HCT116 (cell line): ENCODE measurements at regions not wholly inside any gene's neighbourhood (a gene's known extent, or its start where the extent isn't known, plus 50 kb on each side); places are given as distances from the start of the nearest gene placed in this dataset.

ENCODE experiments used
- ELF1 ChIP-seq: IDR thresholded peaks from 2 replicates; pipeline ENCODE4 v1.6.1; 2012; ENCODE audit warnings: low read depth, borderline replicate concordance
- EZH2 ChIP-seq: fragments of 200-600 bp; sonication (generic); IDR thresholded peaks from 2 replicates; pipeline ENCODE4 v1.6.1; 2017; ENCODE audit warnings: antibody characterized with exemption, mixed run types
- EZH2phosphoT487 ChIP-seq: fragments of 200-600 bp; IDR thresholded peaks from 2 replicates; pipeline ENCODE4 v1.6.1; 2018; ENCODE audit warnings: antibody characterized with exemption, borderline replicate concordance
- POLR2AphosphoS5 ChIP-seq: IDR thresholded peaks from 2 replicates; pipeline ENCODE4 v1.6.1; 2011; ENCODE audit warnings: mild to moderate bottlenecking, low read depth, low read length, moderate library complexity
- SP1 ChIP-seq: IDR thresholded peaks from 2 replicates; pipeline ENCODE4 v1.6.1; 2012; ENCODE audit warnings: low read depth
- TCF7L2 ChIP-seq: IDR thresholded peaks from 2 replicates; pipeline ENCODE4 v1.7.0; 2011; ENCODE audit warnings: borderline replicate concordance, inconsistent platforms; ENCODE audit not compliant: insufficient read depth, insufficient read length; ENCODE audit errors: extremely low read depth
- ZFX ChIP-seq: fragments of 450-650 bp; IDR thresholded peaks from 2 replicates; pipeline ENCODE4 v1.6.1; 2017
- TF ChIP-seq, protein P1 (sequence below), 3 experiments: fragments of 200-600 bp in 1 of 3; sonication (generic) in 1 of 3; IDR thresholded peaks in 2 of 3; conservative IDR thresholded peaks in 1 of 3; 2 replicates each; pipeline ENCODE4 v1.5.1; 2012 to 2017; ENCODE audit warnings: low read depth in 2 of 3, low read length in 2 of 3, antibody characterized with exemption in 1 of 3, borderline replicate concordance in 1 of 3, control low read depth in 1 of 3, mild to moderate bottlenecking in 1 of 3, mixed read lengths in 1 of 3, mixed run types in 1 of 3, moderate library complexity in 1 of 3; ENCODE audit not compliant: insufficient read depth in 1 of 3
- TF ChIP-seq, protein P2 (sequence below): IDR thresholded peaks from 2 replicates; pipeline ENCODE4 v1.6.1; 2012

- TF ChIP-seq EZH2phosphoT487 (no peak), TCF7L2 (no peak), ELF1 (no peak), POLR2AphosphoS5 (no peak), EZH2 (no peak), ZFX (no peak), SP1 (no peak)
- TF ChIP-seq, protein P1, sequence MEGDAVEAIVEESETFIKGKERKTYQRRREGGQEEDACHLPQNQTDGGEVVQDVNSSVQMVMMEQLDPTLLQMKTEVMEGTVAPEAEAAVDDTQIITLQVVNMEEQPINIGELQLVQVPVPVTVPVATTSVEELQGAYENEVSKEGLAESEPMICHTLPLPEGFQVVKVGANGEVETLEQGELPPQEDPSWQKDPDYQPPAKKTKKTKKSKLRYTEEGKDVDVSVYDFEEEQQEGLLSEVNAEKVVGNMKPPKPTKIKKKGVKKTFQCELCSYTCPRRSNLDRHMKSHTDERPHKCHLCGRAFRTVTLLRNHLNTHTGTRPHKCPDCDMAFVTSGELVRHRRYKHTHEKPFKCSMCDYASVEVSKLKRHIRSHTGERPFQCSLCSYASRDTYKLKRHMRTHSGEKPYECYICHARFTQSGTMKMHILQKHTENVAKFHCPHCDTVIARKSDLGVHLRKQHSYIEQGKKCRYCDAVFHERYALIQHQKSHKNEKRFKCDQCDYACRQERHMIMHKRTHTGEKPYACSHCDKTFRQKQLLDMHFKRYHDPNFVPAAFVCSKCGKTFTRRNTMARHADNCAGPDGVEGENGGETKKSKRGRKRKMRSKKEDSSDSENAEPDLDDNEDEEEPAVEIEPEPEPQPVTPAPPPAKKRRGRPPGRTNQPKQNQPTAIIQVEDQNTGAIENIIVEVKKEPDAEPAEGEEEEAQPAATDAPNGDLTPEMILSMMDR (IDR thresholded peaks at IDR 0.05 in 2 of 3, conservative IDR thresholded peaks at IDR 0.05 in 1 of 3; ENCODE audit: borderline replicate concordance in 1 of 3, insufficient read depth in 1 of 3, low read depth in 2 of 3, low read length in 2 of 3) = no peak
- TF ChIP-seq, protein P2, sequence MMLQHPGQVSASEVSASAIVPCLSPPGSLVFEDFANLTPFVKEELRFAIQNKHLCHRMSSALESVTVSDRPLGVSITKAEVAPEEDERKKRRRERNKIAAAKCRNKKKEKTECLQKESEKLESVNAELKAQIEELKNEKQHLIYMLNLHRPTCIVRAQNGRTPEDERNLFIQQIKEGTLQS = no peak
Observed at GRCh38 chr13:67758975-67759374, 528.8 kb upstream of the PCDH9 start.
